GM18519 (cell line): ENCODE measurements at regions not wholly inside any gene's neighbourhood (a gene's known extent, or its start where the extent isn't known, plus 50 kb on each side); places are given as distances from the start of the nearest gene placed in this dataset.
"Not testable (repeated sequence)": the region's sequence is repeated elsewhere in the genome, so short reads cannot be mapped to it uniquely, and the experiment has no call there.

Experiments used
- ATAC-seq: cut with Tn5 transposase; IDR thresholded peaks from one replicate; pipeline ENCODE4 v1.9.1; 2021; ENCODE audit warnings: mild to moderate bottlenecking, moderate library complexity; ENCODE audit not compliant: unreplicated experiment, low FRiP score

DNA sequence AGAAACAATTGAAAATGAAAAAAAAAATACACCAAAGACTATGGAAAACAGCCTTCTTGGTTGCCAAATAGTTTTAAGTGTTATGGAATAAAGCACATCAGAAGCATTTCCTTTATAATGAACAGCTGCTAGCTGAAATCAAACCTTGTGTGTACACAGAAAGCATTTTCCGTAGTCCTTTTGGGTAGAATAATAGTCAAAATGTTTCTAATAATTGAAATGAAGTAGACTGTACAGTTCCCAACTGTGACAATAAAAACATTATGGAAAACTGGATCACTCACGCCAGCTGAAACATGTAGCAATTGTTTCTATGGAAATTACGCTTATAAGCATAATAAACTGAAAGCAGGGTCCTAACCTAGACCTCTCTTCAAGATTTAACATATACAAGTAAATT is 856.3 kb upstream of the B3GALT2 start:
- ATAC-seq, result no peak

DNA sequence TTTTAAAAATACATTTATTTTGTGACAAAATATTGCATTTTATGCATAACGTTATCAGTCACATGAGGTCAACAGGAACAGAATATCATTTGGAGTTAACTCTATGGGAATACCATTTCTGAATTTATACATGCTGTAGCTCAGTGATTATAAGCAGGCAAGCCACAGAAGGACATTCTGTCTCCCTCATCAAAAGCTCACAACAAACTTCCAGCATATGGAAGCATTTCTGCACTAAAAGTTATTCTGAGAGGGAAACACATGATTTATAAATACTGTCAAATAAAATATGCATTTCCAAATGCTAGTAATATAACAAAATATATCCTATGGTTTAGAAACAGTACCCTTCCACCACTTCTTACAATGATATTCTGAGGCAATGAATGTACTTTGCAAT is 854.1 kb upstream of the B3GALT2 start:
- ATAC-seq, result no peak

DNA sequence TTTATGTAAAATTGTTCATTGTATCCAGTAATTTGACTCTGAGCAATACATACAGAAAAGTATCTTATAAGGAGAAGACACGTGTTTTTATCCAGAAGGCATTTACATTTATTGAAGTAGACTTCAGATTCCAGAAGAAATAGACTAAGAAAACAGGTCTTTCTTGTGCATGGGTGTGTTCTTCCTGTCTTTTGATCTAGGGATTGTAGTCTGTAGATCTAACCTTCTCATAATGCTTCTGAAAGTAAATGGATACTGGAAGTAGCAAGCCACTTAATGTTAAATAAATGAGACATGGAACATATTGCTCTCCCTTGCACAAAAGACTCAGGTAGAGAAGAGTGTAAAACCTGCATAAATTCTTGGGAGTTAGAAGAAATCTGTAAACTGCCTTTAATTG is 853.2 kb upstream of the B3GALT2 start:
- ATAC-seq, result no peak

GRCh38 chr1:194033646-194034045 is 847.2 kb upstream of the B3GALT2 start:
- no peak for ATAC-seq

- no peak for ATAC-seq
Measured at GRCh38 chr1:194028002-194028401, 841.6 kb upstream of the B3GALT2 start.

DNA sequence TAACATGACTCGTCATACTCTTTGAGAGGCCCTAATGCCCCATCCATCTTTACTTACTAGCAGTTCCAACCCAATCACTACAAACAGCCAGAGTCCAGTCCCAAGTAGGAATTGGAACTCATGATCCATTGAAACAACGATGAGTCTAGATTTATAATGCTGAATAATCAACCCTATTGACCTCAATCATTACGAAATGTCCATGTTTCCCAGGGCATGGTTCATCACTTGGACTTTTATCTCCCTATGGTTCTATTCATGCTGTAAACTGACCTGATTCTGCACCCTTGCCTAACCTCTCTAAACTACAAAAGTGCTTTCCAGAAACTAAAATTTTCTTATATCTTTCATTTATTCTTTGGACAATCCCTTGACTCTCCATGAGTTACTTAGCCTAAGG is 840.0 kb upstream of the B3GALT2 start:
- no peak for ATAC-seq

DNA sequence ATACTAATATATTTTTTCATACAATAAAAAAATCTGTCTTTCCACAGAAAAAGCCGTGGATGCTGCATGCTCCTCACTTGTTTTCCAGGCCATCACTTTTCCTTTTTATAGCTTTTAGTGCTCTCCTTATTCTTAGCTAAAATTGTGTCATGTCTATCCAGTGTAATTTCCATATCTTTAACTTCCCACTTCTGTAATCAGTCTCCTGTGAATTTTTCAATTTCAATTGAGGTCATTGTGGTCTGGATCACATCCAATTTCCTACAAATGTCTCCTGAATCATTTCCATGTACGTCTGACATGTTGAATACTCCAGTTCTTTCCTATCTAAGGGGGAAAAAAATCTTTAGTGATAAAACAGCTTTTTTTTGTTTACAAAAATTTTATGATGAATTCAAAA is 838.2 kb upstream of the B3GALT2 start:
- no peak for ATAC-seq

DNA sequence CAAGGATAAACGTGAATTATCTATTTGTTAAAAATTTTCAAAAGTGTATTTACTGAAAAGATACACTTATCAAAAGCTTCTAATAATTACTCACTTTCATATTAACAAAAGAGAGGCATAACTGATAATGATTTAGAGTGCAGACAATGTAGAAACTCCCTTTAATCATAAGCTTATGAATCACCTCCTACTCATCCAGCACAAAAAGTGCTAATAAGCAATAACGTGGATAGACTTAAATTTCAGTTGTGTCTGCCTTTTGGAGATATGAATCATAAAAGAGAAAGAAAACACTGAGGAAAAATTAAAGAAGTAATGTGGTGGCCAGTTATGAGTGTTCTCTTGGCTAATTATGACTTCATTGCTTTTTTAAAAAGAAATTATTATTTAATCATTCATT is 827.6 kb upstream of the B3GALT2 start:
- ATAC-seq, result no peak

GRCh38 chr1:194013561-194013960 is 827.1 kb upstream of the B3GALT2 start:
- ATAC-seq, result no peak

GRCh38 chr1:194004146-194004545 is 817.7 kb upstream of the B3GALT2 start:
- no peak for ATAC-seq

- not testable (repeated sequence) for ATAC-seq
Measured at GRCh38 chr1:194001726-194002350, 815.4 kb upstream of the B3GALT2 start.

DNA sequence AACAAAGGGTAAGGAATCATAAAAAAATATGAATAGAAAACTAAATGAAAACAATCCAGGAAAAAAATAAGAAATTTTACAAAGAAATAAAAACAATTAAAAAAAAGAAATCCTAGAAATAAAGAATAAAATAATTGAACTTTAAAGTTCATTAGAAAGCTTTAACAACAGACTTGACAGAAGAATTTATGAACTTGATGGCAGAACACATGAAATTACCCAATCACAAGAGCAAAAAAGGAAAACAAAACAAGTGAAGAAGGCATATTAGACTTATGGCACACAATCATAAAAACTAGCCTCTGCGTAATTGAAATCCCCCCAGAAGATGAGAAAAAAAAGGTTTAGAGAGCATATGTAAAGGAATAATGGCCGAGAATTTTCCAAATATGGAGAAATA is 802.5 kb upstream of the B3GALT2 start:
- no peak for ATAC-seq

GRCh38 chr1:193979219-193979618 is 792.8 kb upstream of the B3GALT2 start:
- ATAC-seq, result no peak

DNA sequence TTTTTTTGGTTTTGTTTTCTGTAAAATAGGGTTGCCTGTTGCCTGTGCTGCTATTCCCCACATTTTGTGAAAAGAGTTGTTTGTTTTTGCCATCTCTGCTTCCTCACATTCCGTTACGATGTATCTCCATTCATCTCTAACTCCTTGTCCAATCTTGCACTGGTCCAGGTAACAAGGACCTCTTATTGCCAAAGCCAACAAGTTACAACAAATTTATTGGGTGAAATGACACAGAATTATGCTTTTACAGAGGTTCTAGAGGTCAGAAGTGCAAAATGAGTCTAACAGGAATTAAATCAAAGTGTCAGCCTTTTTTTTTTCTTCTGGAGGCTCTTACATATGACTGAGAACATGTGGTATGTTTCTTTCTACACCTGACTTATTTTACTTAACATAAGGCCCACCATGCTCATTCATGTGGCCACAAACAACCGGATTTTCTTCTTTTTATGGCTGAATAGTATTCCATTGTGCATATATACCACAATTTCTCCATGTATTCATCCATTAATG is 787.9 kb upstream of the B3GALT2 start:
- no peak for ATAC-seq

DNA sequence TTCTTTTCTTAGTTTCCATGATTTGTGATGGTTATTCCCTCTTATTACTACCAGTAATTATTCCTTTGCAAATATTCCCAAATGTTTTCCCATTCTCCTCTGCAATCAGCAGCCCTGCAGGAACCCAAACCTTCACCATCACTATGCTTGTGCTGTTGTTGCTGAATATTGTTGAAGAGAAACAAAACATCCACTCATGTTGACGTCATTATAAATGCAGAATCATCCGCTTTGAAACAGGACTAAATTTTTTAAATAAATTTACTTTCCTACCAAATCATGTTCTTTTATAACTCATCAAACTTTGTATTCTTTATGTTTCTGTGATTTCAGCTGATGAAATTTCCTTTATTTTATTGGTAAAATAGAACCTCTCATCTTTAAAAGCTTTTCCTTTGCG is 787.0 kb upstream of the B3GALT2 start:
- no peak for ATAC-seq

DNA sequence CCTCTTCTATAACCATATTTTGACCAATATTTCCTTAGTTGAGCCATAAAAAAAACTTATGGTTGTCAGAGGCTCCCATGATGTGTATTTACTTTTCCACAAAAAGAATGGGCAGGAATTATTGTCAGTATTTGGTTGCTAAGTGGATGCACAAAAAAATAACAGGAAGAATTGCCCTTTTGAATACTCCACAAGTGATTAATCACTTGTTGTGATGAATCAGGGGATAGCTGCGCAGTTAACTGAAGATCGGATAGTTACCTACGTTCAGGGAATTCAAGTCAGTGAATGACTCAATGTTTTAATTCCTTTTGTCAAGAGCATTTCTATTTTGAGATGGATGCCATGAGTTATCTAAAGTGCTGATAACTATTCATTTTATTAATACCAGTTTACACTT is 785.2 kb upstream of the B3GALT2 start:
- no peak for ATAC-seq

DNA sequence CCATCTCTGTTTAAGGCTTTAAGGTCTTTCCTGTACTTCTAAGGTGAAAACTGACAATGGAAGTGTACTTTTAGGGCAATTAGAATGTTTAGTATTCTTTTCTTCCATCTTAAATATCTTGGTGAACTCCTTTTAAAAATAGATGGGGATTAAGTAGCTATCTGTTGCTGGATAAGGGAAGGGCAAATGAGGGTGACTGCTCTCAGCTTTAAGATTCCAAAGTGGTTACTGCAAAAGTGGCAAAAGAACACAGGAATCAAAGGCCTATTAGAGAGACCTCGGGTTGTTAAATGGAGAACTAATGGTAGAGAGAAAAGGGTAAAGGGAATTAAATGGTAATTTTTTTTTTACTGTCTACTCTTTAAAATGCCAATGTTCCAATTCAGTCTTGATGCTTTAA is 774.1 kb upstream of the B3GALT2 start:
- no peak for ATAC-seq

DNA sequence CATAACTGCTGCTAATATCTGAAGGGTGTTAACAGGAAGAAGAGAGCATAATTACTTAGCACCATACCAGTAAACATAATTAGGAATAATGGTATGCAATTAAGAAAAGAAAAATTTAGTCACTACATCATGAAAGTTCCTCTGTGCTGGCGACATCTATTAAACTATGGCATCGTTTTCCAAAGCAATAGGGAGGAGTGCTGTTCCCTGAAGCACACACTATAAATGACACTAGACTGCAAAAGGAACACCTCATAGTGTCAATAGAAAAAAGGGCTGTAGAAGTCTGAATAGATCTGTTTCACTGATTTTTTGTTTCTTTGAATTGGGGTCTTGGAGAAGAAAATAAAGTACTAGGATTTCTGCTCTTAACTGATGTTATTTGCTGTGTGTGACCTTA is 773.6 kb upstream of the B3GALT2 start:
- no peak for ATAC-seq

DNA sequence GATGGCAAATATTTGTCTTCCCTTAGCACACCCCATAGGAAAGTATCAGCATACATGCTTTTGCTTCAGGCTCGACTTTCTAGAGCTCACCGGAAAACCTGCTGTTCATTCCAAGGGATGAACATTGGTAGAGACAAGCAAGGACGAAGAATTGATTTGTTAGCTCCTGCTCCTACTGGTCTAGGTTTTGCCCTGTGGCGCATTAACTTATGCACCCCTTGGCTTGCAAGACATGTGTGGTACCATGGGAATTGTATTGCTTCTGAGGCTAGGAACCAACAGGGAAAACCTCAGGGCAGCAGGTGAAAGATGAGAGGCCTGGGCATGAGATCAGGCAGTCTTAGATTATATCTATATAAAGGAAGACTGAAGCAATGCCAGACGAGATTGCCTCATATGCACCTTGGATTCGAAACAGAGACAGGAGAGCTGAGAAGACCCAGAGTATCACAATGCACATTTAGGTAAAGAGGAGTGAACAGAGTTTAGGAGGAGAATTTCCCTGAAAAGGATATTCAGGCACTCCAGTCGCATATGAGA is 771.2 kb upstream of the B3GALT2 start:
- ATAC-seq, result no peak

DNA sequence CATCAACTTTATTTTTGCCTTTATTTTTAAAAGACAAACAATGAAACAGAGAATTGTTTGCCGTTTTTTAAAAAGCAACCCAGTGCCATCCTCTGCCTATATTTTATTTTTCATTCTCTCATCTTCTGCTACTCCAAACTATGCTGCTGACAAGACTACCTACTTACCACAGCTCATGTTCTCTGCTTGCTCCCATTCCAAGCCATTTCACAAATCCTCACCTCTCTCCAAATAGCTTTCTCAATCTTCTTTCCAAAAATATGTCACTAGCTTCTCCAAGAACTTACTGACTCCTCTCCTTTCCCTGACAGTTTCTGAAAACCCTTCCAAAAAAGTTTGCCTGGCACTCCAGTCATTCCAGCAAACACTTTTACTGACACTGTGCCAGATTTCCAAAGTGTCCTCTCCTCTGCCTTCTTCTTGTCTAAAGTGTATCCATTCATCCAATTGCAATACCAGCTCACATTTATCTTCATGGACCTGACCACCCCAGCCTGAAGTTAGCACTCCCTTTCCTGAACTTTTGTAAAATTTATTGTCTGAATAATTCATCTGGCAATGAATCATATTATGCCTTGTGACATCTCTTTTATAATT is 766.5 kb upstream of the B3GALT2 start:
- no peak for ATAC-seq

GRCh38 chr1:193951984-193952383 is 765.6 kb upstream of the B3GALT2 start:
- ATAC-seq, result no peak

DNA sequence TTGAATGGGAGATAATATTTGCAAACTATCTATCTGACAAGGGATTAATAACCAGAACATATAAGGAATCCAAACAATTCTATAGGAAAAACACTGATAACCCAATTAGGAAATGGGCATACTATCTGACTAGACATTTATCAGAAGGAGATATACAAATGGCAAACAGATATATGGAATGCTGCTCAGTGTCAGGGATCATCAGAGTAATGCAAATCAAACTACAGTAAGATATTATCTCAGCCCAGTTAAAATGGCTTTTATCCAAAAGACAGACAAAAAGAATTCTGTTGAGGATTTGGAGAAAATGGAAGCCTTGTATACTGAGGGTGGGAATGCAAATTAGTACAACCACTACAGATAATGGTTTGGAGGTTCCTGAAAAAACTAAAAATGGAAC is 758.0 kb upstream of the B3GALT2 start:
- no peak for ATAC-seq
